MM.1S (cell line): ENCODE measurements at regions not wholly inside any gene's neighbourhood (a gene's known extent, or its start where the extent isn't known, plus 50 kb on each side); places are given as distances from the start of the nearest gene placed in this dataset.

Experiments
- DNase-seq: peaks from one replicate; pipeline ENCODE4 v3.0.0-alpha.2; 2015
- H2AFZ ChIP-seq: fragments of 300-600 bp; sonication (generic); 2 replicates; pipeline ENCODE4 v1.6.0; 2016; ENCODE audit warnings: antibody characterized with exemption, low read length
- H3F3A ChIP-seq: fragments of 300-600 bp; sonication (generic); 2 replicates; pipeline ENCODE4 v1.6.1; 2016; ENCODE audit warnings: mild to moderate bottlenecking, antibody characterized with exemption, low read length, moderate library complexity, mixed read lengths; ENCODE audit not compliant: insufficient read depth
- H3K27ac ChIP-seq: fragments of 300-600 bp; sonication (generic); 2 replicates; pipeline ENCODE4 v1.5.1; 2016; ENCODE audit warnings: mild to moderate bottlenecking, low read length
- H3K27me3 ChIP-seq: fragments of 300-600 bp; sonication (generic); replicated peaks from 2 replicates; pipeline ENCODE4 v1.6.0; 2016; ENCODE audit warnings: low read length; ENCODE audit not compliant: insufficient read depth
- H3K36me3 ChIP-seq: fragments of 300-600 bp; sonication (generic); replicated peaks from 2 replicates; pipeline ENCODE4 v1.6.1; 2016; ENCODE audit warnings: mild to moderate bottlenecking, low read length, mixed read lengths; ENCODE audit not compliant: insufficient read depth
- H3K4me1 ChIP-seq: fragments of 300-600 bp; sonication (generic); 2 replicates; pipeline ENCODE4 v1.6.1; 2016; ENCODE audit warnings: low read length, mixed read lengths
- H3K4me2 ChIP-seq: fragments of 300-600 bp; sonication (generic); 2 replicates; pipeline ENCODE4 v1.6.0; 2016; ENCODE audit warnings: low read depth, low read length
- H3K4me3 ChIP-seq: fragments of 300-600 bp; sonication (generic); 2 replicates; pipeline ENCODE4 v1.5.1; 2016; ENCODE audit warnings: low read length, mixed read lengths
- H3K79me2 ChIP-seq: fragments of 300-600 bp; sonication (generic); 2 replicates; pipeline ENCODE4 v1.6.1; 2016; ENCODE audit warnings: mixed run types, low read length, mixed read lengths
- H3K9ac ChIP-seq: fragments of 300-600 bp; sonication (generic); 2 replicates; pipeline ENCODE4 v1.6.1; 2016; ENCODE audit warnings: low read length, mixed read lengths
- H3K9me2 ChIP-seq: fragments of 300-600 bp; sonication (generic); replicated peaks from 2 replicates; pipeline ENCODE4 v1.6.1; 2016; ENCODE audit warnings: mild to moderate bottlenecking, low read length, mixed read lengths; ENCODE audit not compliant: insufficient read depth
- H3K9me3 ChIP-seq: fragments of 300-600 bp; sonication (generic); replicated peaks from 2 replicates; pipeline ENCODE4 v1.6.1; 2016; ENCODE audit warnings: mild to moderate bottlenecking, low read length, mixed read lengths; ENCODE audit not compliant: insufficient read depth
- H4K20me1 ChIP-seq: fragments of 300-600 bp; sonication (generic); 2 replicates; pipeline ENCODE4 v1.6.1; 2016; ENCODE audit warnings: mild to moderate bottlenecking, low read length, moderate library complexity, mixed read lengths; ENCODE audit not compliant: insufficient read depth
- EZH2 ChIP-seq: fragments of 300-600 bp; sonication (generic); optimal IDR thresholded peaks from 2 replicates; pipeline ENCODE3; 2017; ENCODE audit warnings: low read depth, mild to moderate bottlenecking, antibody characterized with exemption, low read length, mixed read lengths
- EZH2phosphoT487 ChIP-seq: fragments of 300-600 bp; sonication (generic); IDR thresholded peaks from 2 replicates; pipeline ENCODE4 v1.6.1; 2018; ENCODE audit warnings: antibody characterized with exemption, low read length
- TF ChIP-seq, protein P1 (sequence below): fragments of 300-600 bp; sonication (generic); IDR thresholded peaks from 2 replicates; pipeline ENCODE4 v1.5.1; 2016; ENCODE audit warnings: antibody characterized with exemption, low read length, mixed read lengths

DNA sequence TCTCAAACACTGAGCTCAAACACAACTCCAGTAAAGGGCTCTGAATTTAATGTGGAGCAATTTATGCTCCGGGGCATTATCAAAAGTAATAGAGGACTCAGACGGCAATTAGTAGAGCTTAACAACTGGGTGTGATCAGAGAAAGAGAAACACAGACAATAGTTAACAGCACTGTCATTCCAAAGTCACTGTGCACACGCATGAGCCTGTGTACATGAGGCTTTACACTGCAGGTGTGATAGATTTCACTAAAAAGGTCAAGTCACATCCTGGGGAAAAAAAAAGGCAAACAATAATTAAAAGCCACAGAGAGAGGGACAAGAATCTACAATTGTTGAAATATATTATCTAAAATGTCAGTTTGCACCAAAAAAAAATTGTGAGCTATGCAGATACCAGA is 956.5 kb downstream of the CDH18 start:
- Histone ChIP-seq H2AFZ (no peak overlapping the region), H3F3A (no peaks in the 10 kb centered on the region)

DNA sequence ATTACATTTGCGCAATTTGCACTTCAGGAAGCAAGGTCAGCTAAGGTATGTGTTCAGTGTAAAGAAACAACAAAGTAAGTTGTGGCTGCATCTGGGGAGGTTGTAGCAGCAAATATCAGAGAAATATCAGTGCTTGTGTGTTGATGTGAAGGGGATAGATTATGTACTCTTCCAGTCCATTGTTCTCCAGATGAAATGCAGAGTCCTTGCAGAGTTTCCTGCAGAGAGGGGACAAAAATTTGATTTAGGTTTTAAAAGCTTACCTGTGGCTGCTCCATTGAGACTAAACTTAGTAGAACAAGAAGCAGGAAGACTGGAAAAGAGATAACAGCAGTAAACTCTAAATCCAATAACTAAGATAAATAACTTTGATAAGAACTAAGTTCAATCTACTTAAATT is 952.2 kb downstream of the CDH18 start:
- no peak overlapping the region for H3K4me2 ChIP-seq
- H3K27me3 ChIP-seq, result no peaks in the 10 kb centered on the region
- H3K4me3 ChIP-seq, result no peak overlapping the region
- H3K9ac ChIP-seq, result no peak overlapping the region
- TF ChIP-seq, protein P1, sequence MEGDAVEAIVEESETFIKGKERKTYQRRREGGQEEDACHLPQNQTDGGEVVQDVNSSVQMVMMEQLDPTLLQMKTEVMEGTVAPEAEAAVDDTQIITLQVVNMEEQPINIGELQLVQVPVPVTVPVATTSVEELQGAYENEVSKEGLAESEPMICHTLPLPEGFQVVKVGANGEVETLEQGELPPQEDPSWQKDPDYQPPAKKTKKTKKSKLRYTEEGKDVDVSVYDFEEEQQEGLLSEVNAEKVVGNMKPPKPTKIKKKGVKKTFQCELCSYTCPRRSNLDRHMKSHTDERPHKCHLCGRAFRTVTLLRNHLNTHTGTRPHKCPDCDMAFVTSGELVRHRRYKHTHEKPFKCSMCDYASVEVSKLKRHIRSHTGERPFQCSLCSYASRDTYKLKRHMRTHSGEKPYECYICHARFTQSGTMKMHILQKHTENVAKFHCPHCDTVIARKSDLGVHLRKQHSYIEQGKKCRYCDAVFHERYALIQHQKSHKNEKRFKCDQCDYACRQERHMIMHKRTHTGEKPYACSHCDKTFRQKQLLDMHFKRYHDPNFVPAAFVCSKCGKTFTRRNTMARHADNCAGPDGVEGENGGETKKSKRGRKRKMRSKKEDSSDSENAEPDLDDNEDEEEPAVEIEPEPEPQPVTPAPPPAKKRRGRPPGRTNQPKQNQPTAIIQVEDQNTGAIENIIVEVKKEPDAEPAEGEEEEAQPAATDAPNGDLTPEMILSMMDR, result no peak
- TF ChIP-seq EZH2phosphoT487, result no peak
- TF ChIP-seq EZH2, result no peak
- no peak overlapping the region for H2AFZ ChIP-seq
- H4K20me1 ChIP-seq, result no peaks in the 10 kb centered on the region
- H3K9me2 ChIP-seq, result no peaks in the 10 kb centered on the region
- H3K36me3 ChIP-seq, result no peaks in the 10 kb centered on the region
- H3K27ac ChIP-seq, result no peak overlapping the region
- no peaks in the 10 kb centered on the region for H3K79me2 ChIP-seq
- no peaks in the 10 kb centered on the region for H3K9me3 ChIP-seq
- H3K4me1 ChIP-seq, result no peaks in the 10 kb centered on the region
- no peaks in the 10 kb centered on the region for H3F3A ChIP-seq
- DNase-seq, result no peak

More for the DNA sequence above, 956.5 kb downstream of the CDH18 start:
- H3K9me3 ChIP-seq, result no peaks in the 10 kb centered on the region
- no peak for DNase-seq
- no peak overlapping the region for H3K27ac ChIP-seq
- H3K4me1 ChIP-seq, result no peaks in the 10 kb centered on the region
- no peak overlapping the region for H3K9ac ChIP-seq
- no peak overlapping the region for H3K4me2 ChIP-seq
- no peaks in the 10 kb centered on the region for H4K20me1 ChIP-seq
- no peaks in the 10 kb centered on the region for H3K79me2 ChIP-seq
- no peaks in the 10 kb centered on the region for H3K9me2 ChIP-seq
- no peak overlapping the region for H3K4me3 ChIP-seq
- TF ChIP-seq, protein P1, result no peak
- no peak for TF ChIP-seq EZH2phosphoT487
- no peak for TF ChIP-seq EZH2
- H3K27me3 ChIP-seq, result no peaks in the 10 kb centered on the region
- no peaks in the 10 kb centered on the region for H3K36me3 ChIP-seq

DNA sequence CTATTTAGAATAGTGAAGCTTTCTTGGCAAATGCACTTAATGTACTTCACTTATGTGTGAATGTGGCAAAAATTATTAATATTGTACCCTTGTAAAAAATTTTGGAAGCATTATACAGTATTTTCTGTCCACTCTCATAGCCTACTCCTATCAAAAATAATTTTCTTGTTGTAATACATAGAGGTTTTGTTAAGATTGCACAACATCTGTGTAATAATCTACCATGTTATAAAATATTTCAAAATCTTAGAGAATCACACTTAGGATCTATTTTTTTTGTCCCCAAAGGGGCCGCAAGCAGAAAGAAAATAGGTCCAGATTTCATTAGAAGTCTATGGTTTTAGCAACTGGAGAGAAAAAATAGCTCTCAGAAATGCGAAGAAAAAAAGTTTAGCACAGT is 945.9 kb downstream of the CDH18 start:
- no peak for TF ChIP-seq EZH2phosphoT487
- H3K4me2 ChIP-seq, result no peak overlapping the region
- H3K36me3 ChIP-seq, result no peaks in the 10 kb centered on the region
- no peak overlapping the region for H3K27ac ChIP-seq
- no peaks in the 10 kb centered on the region for H3K9me2 ChIP-seq
- no peaks in the 10 kb centered on the region for H3K4me1 ChIP-seq
- no peaks in the 10 kb centered on the region for H4K20me1 ChIP-seq
- H3K9ac ChIP-seq, result no peak overlapping the region
- no peaks in the 10 kb centered on the region for H3K27me3 ChIP-seq
- no peaks in the 10 kb centered on the region for H3K79me2 ChIP-seq
- H2AFZ ChIP-seq, result no peak overlapping the region
- no peak for DNase-seq
- no peaks in the 10 kb centered on the region for H3F3A ChIP-seq
- H3K9me3 ChIP-seq, result no peaks in the 10 kb centered on the region
- no peak overlapping the region for H3K4me3 ChIP-seq

DNA sequence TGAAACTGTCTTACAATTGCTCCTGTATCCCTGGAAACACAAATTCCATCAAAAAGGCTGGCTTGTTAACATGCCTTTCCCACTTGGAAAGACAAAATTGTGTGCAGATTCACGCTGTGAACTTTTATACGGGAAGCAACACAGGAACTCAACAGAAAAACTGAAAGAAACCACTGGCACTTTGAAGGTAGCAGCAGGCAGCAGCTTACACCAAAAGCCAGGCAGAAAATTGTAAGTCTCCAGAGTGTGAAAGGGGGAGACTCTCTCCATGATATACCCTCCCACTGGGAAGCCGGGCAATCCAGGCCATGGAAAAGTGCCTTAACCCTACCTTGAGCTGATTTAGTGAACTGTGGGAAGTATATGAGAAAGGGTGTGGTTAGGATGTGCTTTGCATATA is 943.7 kb downstream of the CDH18 start:
- no peak overlapping the region for H3K9ac ChIP-seq
- DNase-seq, result no peak
- no peak overlapping the region for H2AFZ ChIP-seq
- H3F3A ChIP-seq, result no peaks in the 10 kb centered on the region
- H3K9me2 ChIP-seq, result no peaks in the 10 kb centered on the region
- no peak overlapping the region for H3K27ac ChIP-seq
- H3K4me3 ChIP-seq, result no peak overlapping the region
- TF ChIP-seq EZH2phosphoT487 (no peak), EZH2 (no peak)
- TF ChIP-seq, protein P1, result no peak
- no peaks in the 10 kb centered on the region for H3K36me3 ChIP-seq
- H3K4me1 ChIP-seq, result no peaks in the 10 kb centered on the region
- H3K4me2 ChIP-seq, result no peak overlapping the region
- H3K9me3 ChIP-seq, result no peaks in the 10 kb centered on the region
- H3K27me3 ChIP-seq, result no peaks in the 10 kb centered on the region
- no peaks in the 10 kb centered on the region for H4K20me1 ChIP-seq
- H3K79me2 ChIP-seq, result no peaks in the 10 kb centered on the region
